Heart right ventricle (tissue), 16 donors: ENCODE measurements at regions not wholly inside any gene's neighbourhood (a gene's known extent, or its start where the extent isn't known, plus 50 kb on each side); places are given as distances from the start of the nearest gene placed in this dataset.

ENCODE experiments used
- ATAC-seq, 8 donors: fragments of 200-7000 bp; cut with Tn5 transposase; one replicate each; pipeline ENCODE4 v1.9.1; 2020; ENCODE audit warnings: mild to moderate bottlenecking in 8 of 8, moderate library complexity in 8 of 8, moderate number of reproducible peaks in 1 of 8
- DNase-seq, 2 donors: peaks; one replicate each; pipeline ENCODE4 v3.0.0-alpha.2; 2020
- H3K27ac ChIP-seq, 10 donors: fragments of 200-600 bp; sonication (generic) in 2 of 10; one replicate each; pipeline versions ENCODE4 v1.5.0 to v1.8.0; 2020 to 2022; ENCODE audit warnings: mild to moderate bottlenecking in 3 of 10
- H3K27me3 ChIP-seq, 7 donors: fragments of 200-600 bp; one replicate each; pipeline ENCODE4 v1.8.0; 2021 to 2022; ENCODE audit warnings: mild to moderate bottlenecking in 2 of 7
- H3K36me3 ChIP-seq, 9 donors: fragments of 200-600 bp; sonication (generic) in 1 of 9; one replicate each; pipeline versions ENCODE4 v1.5.0 to v1.8.0; 2020 to 2022; ENCODE audit warnings: mild to moderate bottlenecking in 2 of 9
- H3K4me1 ChIP-seq, 9 donors: fragments of 200-600 bp; sonication (generic) in 1 of 9; one replicate each; pipeline versions ENCODE4 v1.5.0 to v1.8.0; 2020 to 2022; ENCODE audit warnings: mild to moderate bottlenecking in 4 of 9
- H3K4me3 ChIP-seq, 10 donors: fragments of 200-600 bp; sonication (generic) in 2 of 10; one replicate each; pipeline versions ENCODE4 v1.5.0 to v1.8.0; 2020 to 2022; ENCODE audit warnings: mild to moderate bottlenecking in 7 of 10, moderate library complexity in 2 of 10
- H3K9me3 ChIP-seq, 11 donors: fragments of 200-600 bp in 10 of 11; sonication (generic) in 2 of 11; one replicate each; pipeline versions ENCODE4 v1.5.0 to v1.8.0; 2013 to 2022; ENCODE audit warnings: mild to moderate bottlenecking in 2 of 11, control low read depth in 1 of 11, moderate library complexity in 1 of 11
- WGBS, 2 donors: extraction: QIAGEN DNeasy Blood & Tissue Kit; methylation state at CpG; one replicate each; pipeline ENCODE4 v1.1.7; 2013; ENCODE audit warnings: inconsistent platforms in 1 of 2; 5-methylcytosine and 5-hydroxymethylcytosine counted together
- intact Hi-C, 10 donors: fragments of 100-400 bp; cut with DNase I; formaldehyde crosslinking; loops; one replicate each; pipeline versions ENCODE4 v1.11.1 to v1.14.2; 2022
- TF ChIP-seq, protein P1 (sequence below), 9 donors: fragments of 200-600 bp; sonication (generic) in 2 of 9; IDR thresholded peaks; one replicate each; pipeline versions ENCODE4 v1.5.0 to v1.8.0; 2021 to 2022; ENCODE audit warnings: antibody characterized with exemption in 9 of 9, mild to moderate bottlenecking in 5 of 9, moderate library complexity in 1 of 9
- donor health status: Arrhythmogenic right ventricular cardiomyopathy.
- donor health status: ischemic (EF 13 %, LVEDD 7.1; RV severe dilation, severe dysfunction).
- donor health status: healthy with polysubstance abuse.
- donor health status: DM: no; HTN: yes; CAD: no.
- donor health status: DM: no; HTN: no; CAD: no.
- donor health status: ischemic (EF 25% LVEDD 6.9; RV normal size, moderate dysfunction).
- donor health status: ischemic (EF 25% LVEDD 5.7; RV mildly dilated, moderate dysfunction).
- donor health status: healthy.
- donor health status: DM: yes; HTN: yes; CAD: no.
- donor health status: Ischemic cardiomyopathy.
- donor health status: ischemic (EF 35%, LVEDD 5.7; RV mildly dilated, moderate dysfunction).
- donor health status: nonischemic (EF 11% LVEDD 7.7; RV severe dilation, severe dysfunction).
- donor health status: DM: yes; HTN: yes; CAD: no.
- donor health status: PGD.
- donor health status: ischemic (EF 29% LVEDD 5.4; RV normal size, mild dysfunction).
- donor health status: nonischemic (EF 23%, LVEDD 6.1; RV moderate dilation, normal function).

GRCh38 chr16:73703891-73704290 is 592.7 kb upstream of the PSMD7 start:
- ATAC-seq = no peak
- no peaks in the 10 kb centered on the region for H3K27me3 ChIP-seq
- TF ChIP-seq, protein P1, sequence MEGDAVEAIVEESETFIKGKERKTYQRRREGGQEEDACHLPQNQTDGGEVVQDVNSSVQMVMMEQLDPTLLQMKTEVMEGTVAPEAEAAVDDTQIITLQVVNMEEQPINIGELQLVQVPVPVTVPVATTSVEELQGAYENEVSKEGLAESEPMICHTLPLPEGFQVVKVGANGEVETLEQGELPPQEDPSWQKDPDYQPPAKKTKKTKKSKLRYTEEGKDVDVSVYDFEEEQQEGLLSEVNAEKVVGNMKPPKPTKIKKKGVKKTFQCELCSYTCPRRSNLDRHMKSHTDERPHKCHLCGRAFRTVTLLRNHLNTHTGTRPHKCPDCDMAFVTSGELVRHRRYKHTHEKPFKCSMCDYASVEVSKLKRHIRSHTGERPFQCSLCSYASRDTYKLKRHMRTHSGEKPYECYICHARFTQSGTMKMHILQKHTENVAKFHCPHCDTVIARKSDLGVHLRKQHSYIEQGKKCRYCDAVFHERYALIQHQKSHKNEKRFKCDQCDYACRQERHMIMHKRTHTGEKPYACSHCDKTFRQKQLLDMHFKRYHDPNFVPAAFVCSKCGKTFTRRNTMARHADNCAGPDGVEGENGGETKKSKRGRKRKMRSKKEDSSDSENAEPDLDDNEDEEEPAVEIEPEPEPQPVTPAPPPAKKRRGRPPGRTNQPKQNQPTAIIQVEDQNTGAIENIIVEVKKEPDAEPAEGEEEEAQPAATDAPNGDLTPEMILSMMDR (IDR thresholded peaks at IDR 0.05) = no peak
- peaks cover 0 to 4% (median 0%) of the 10 kb centered on the region in 11 donors for H3K9me3 ChIP-seq
- intact Hi-C loops = no loop called here
- no peak for DNase-seq
- WGBS, 2 donors = 89 to 93% methylated on average over 6 of the region's 6 CpGs
- no peak overlapping the region for H3K4me3 ChIP-seq
- H3K36me3 ChIP-seq = no peaks in the 10 kb centered on the region
- H3K4me1 ChIP-seq = no peaks in the 10 kb centered on the region
- no peak overlapping the region for H3K27ac ChIP-seq

- H3K4me3 ChIP-seq = no peak overlapping the region
- ATAC-seq = no peak
- no peak overlapping the region for H3K27ac ChIP-seq
- intact Hi-C loops = no loop called here
- peaks cover 0 to 7% (median 0%) of the 10 kb centered on the region in 9 donors for H3K4me1 ChIP-seq
- no peaks in the 10 kb centered on the region for H3K27me3 ChIP-seq
- H3K9me3 ChIP-seq = peaks cover 0 to 9% (median 0%) of the 10 kb centered on the region in 11 donors
- no peak for DNase-seq
- TF ChIP-seq, protein P1 (IDR thresholded peaks at IDR 0.05) = no peak
- no peaks in the 10 kb centered on the region for H3K36me3 ChIP-seq
Measured at GRCh38 chr16:73697336-73697735, 599.3 kb upstream of the PSMD7 start.

GRCh38 chr16:73692861-73693260 is 603.8 kb upstream of the PSMD7 start:
- H3K27me3 ChIP-seq = no peaks in the 10 kb centered on the region
- peaks cover 0 to 9% (median 0%) of the 10 kb centered on the region in 9 donors for H3K4me1 ChIP-seq
- no peak overlapping the region for H3K4me3 ChIP-seq
- DNase-seq (no peak), ATAC-seq (no peak)
- WGBS, 2 donors = 49 to 57% methylated on average over 3 of the region's 3 CpGs
- peaks cover 0 to 10% (median 0%) of the 10 kb centered on the region in 11 donors for H3K9me3 ChIP-seq
- H3K27ac ChIP-seq = no peak overlapping the region
- intact Hi-C loops = no loop called here
- TF ChIP-seq, protein P1 (IDR thresholded peaks at IDR 0.05) = no peak
- H3K36me3 ChIP-seq = no peaks in the 10 kb centered on the region

DNA sequence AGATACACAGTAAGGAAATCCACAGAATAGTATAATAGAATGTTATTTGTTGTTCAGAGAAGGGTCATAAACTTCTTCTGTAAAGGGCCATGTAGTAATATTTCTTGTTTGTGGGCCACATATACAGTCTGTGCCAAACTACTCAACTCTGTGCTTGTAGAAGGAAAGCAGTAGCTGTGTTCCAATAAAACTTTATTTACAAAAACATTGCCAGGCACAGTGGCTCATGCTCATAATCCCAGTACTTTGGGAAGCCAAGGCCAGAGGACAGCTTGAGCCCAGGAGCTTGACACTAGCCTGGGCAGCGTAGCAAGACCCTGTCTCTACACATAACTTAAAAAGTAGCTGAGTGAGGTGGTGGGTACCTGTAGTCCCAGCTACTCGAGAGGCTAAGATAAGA is 612.8 kb upstream of the PSMD7 start:
- peaks cover 0 to 16% (median 0%) of the 10 kb centered on the region in 11 donors for H3K9me3 ChIP-seq
- H3K4me3 ChIP-seq = no peak overlapping the region
- H3K36me3 ChIP-seq = no peaks in the 10 kb centered on the region
- no peak overlapping the region for H3K27ac ChIP-seq
- TF ChIP-seq, protein P1 (IDR thresholded peaks at IDR 0.05) = no peak
- ATAC-seq (no peak), DNase-seq (no peak)
- WGBS, 2 donors = 83 to 85% methylated on average over 2 of the region's 2 CpGs
- no peaks in the 10 kb centered on the region for H3K27me3 ChIP-seq
- intact Hi-C loops = no loop called here
- no peaks in the 10 kb centered on the region for H3K4me1 ChIP-seq
